GM19455 (cell line): ENCODE measurements at regions not wholly inside any gene's neighbourhood (a gene's known extent, or its start where the extent isn't known, plus 50 kb on each side); places are given as distances from the start of the nearest gene placed in this dataset.
"Not testable (repeated sequence)": the region's sequence is repeated elsewhere in the genome, so short reads cannot be mapped to it uniquely, and the experiment has no call there.

Experiments
- ATAC-seq: cut with Tn5 transposase; IDR thresholded peaks from one replicate; pipeline ENCODE4 v1.9.1; 2021; ENCODE audit not compliant: unreplicated experiment

- ATAC-seq, result no peak
Observed at GRCh38 chr10:78231939-78232338, 198.3 kb downstream of the RPS24 start.

GRCh38 chr10:78236416-78237015 is 202.9 kb downstream of the RPS24 start:
- no peak for ATAC-seq

GRCh38 chr10:78237951-78238350 is 204.3 kb downstream of the RPS24 start:
- ATAC-seq, result not testable (repeated sequence)

GRCh38 chr10:78247266-78247665 is 213.6 kb downstream of the RPS24 start:
- ATAC-seq, result no peak

GRCh38 chr10:78247821-78248220 is 214.2 kb downstream of the RPS24 start:
- no peak for ATAC-seq

DNA sequence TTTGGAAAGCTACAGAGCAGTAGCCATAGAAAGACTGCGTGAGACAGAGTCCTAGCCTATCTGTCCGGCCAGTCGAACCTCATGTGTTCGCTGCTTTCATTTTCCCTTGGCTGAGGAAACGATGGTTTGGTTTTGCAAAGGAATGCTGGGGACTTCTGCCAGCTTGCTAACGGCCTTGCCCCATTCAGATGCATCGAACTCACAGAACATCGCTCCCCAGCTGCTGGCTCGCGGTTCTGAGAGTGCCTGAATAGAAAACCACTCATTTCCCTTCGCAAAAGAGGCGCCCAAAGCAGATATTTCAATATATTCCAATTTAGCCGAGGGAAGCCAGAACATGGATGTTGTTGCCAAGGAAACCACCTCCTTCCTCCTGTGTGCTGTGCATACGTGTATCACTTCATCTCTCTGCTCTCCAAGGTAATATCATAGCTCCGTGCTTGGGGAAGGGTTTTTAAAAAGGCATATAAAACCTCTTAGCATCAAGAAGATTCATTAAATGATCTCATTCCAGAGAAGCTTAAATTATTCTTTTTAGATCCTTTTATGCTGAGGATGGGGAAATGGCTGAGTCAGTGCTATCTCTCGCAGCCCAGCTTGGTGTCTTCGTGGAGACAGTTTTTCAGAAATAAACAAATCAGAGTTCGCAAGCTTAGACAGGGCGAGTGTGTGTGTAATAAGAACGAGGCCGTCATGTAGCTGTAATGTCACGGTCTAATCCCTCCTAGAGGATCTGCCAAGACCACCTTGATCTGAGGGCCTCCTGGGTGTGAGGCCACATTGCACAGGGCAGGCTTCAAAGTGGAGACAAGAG is 215.2 kb downstream of the RPS24 start:
- no peak for ATAC-seq

- ATAC-seq, result no peak
Observed at GRCh38 chr10:78249690-78250089, 216.0 kb downstream of the RPS24 start.

- ATAC-seq, result no peak
Observed at GRCh38 chr10:78250313-78251015, 216.8 kb downstream of the RPS24 start.

DNA sequence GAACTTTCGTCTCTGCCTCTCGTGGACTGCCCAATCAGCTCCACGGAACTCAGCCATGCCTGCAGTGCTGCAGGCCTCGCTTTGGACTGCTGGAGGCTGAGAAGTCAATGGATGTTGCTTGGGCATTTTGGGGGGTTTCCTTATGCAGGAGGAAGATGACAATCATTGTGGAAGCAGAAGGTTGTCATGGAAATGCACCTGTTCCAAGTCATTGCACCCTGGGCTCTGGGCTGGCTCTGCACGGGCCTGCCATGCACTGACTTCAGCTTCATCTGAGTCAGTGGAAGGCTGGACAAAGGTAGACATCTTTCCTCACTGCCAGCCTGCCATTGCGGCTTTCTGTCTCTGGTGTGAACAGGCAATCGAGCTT is 217.3 kb downstream of the RPS24 start:
- no peak for ATAC-seq

DNA sequence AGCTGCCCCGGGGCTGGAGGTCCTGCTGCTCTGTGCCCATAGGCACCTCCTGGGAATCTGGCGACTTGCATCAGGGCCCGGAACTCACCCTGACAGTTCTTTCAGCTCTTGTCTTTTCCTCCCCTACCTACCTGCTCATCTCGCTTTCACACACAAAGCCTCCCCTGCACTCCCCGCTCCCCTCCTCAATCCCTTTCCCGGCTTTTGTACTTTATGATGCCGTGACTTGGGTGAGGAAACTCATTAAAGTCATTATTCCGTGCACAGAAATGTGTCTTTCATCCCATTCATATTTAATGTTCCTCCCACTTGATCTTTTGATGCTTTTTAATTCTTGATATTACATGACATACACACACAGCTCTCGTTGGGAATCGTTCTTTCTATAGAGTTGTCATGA is 218.6 kb downstream of the RPS24 start:
- ATAC-seq, result no peak

GRCh38 chr10:78253063-78253853 is 219.6 kb downstream of the RPS24 start:
- no peak for ATAC-seq

DNA sequence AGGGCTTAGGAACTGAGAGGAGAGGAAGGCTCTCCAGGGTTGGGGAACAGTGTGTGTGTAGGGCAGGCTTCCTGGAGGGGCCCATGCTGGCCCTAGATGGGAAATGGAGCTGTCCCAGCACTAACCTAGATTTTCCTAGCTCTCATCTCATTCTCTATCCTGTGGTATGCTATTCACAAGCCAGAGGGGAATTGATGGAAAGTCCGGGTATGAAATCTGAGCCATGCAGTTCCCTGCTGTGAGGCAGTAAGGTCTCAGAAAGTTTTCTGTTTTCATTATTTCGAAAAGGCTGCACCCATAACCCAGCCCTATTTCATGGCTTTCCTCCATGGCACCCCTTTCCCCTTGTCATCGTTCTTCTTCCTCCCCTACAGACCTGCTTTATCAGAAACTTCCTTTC is 220.3 kb downstream of the RPS24 start:
- ATAC-seq, result no peak

DNA sequence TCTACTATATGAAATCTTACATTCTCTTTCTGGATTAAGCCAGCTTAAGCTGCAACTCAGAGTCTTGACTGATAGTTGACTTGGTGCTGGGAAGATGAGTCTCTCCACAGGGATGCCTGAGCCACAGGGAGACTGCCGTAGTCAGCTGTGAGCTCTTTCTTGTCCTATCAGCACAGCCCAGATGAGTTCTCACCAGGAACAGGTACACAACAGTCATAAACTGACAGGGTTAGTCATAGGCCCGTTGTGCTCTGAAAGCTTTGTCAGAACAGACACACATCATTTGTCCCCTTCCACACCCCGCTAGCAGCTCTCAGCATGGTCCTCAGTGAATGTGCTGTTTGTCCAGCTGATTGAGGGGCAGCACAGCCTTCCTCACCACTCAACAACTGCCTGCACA is 221.6 kb downstream of the RPS24 start:
- no peak for ATAC-seq

GRCh38 chr10:78255796-78256638 is 222.4 kb downstream of the RPS24 start:
- no peak for ATAC-seq

- ATAC-seq, result no peak
Observed at GRCh38 chr10:78258323-78259030, 224.8 kb downstream of the RPS24 start.

DNA sequence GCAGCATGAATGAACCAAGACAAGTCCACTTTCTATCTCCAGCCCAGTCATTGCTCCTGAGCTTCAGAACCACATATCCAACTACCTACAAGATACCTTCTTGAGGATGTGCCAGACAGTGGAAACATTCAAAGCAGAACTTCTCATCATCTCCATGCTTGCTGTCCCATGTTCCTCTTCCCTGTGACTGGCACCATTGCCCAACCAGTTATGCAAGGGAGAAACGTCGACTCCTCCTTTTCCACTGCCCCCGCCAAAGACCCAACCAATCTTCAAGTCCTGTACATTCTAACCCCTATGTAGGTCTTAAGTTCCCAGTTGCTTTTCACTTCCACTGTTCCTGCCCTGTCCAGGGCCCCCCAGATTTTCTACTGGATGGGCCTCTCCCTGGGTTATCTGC is 225.7 kb downstream of the RPS24 start:
- no peak for ATAC-seq

DNA sequence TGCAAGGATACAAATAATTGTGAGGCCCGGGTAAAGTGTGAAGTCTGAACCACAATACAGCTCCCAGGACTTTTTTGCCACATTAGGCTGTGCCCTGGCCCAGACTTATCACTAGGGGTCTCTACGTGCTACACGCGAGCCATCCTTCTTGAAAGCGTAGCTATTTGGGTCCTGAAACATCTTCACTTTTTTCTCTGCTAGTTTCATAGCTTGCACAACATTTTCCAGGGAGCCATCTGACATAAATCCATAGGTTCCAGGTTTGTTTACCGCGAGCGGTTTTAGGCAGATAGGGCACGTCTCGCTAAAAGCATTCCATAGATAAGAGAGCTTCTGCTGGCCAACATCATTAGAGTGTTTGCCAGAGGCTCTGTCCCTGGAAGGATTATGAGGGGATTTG is 226.5 kb downstream of the RPS24 start:
- no peak for ATAC-seq

GRCh38 chr10:78260680-78261079 is 227.0 kb downstream of the RPS24 start:
- no peak for ATAC-seq

- no peak for ATAC-seq
Observed at GRCh38 chr10:78261291-78261690, 227.6 kb downstream of the RPS24 start.

DNA sequence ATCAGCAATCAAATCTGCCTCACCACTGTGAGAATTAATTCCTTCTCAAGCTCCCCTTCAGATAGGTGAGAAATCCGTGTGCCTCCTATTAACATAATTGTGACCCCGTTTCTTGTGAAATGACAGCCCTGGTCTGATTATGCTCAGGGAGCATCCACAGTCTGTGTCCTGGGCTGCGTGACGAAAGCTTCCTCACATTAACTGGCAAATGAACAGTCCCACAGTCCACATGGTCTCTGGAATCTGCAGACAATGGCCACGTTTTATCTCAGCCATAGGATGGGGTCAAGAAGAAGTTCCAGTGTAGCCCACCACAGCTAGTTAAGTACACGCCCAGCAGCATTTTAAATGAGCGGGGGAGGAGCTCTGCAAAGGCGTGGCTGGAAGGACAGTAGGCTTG is 229.2 kb downstream of the RPS24 start:
- ATAC-seq, result no peak
